SK-N-MC (cell line): ENCODE measurements at regions not wholly inside any gene's neighbourhood (a gene's known extent, or its start where the extent isn't known, plus 50 kb on each side); places are given as distances from the start of the nearest gene placed in this dataset.

Experiments used
- DNase-seq: peaks from one replicate; pipeline ENCODE4 v3.0.0-alpha.2; 2011; ENCODE audit warnings: low read depth, low spot score
- H3K27ac ChIP-seq: fragments of 200-600 bp; sonication (generic); 2 replicates; pipeline ENCODE4 v1.5.1; 2016; ENCODE audit warnings: mixed run types
- H3K36me3 ChIP-seq: fragments of 200-600 bp; sonication (generic); 2 replicates; pipeline ENCODE4 v1.6.1; 2017; ENCODE audit warnings: antibody characterized with exemption, low read length, mixed read lengths; ENCODE audit not compliant: insufficient read depth
- H3K4me3 ChIP-seq: fragments of 200-600 bp; sonication (generic); 2 replicates; pipeline ENCODE4 v1.5.1; 2016
- H3K9ac ChIP-seq: fragments of 200-600 bp; sonication (generic); 2 replicates; pipeline ENCODE4 v1.8.0; 2017; ENCODE audit warnings: mixed run types, mixed read lengths; ENCODE audit not compliant: insufficient read length
- H3K9me3 ChIP-seq: fragments of 200-600 bp; sonication (generic); 2 replicates; pipeline ENCODE4 v1.6.1; 2017; ENCODE audit warnings: low read depth, mild to moderate bottlenecking, antibody characterized with exemption, low read length, moderate library complexity, mixed read lengths
- EZH2 ChIP-seq: fragments of 200-600 bp; sonication (generic); IDR thresholded peaks from one replicate; pipeline ENCODE4 v1.6.1; 2017; ENCODE audit warnings: antibody characterized with exemption
- FOXP2 ChIP-seq: optimal IDR thresholded peaks from 2 replicates; pipeline ENCODE3; 2011; ENCODE audit warnings: mild to moderate bottlenecking, moderate library complexity; ENCODE audit not compliant: insufficient read depth; ENCODE audit errors: extremely low read length, control extremely low read depth
- POLR2AphosphoS5 ChIP-seq: IDR thresholded peaks from 2 replicates; pipeline ENCODE4 v1.6.1; 2012; ENCODE audit warnings: mild to moderate bottlenecking, low read depth, low read length, borderline replicate concordance

- H3K36me3 ChIP-seq = no peaks in the 10 kb centered on the region
- no peak for TF ChIP-seq POLR2AphosphoS5
- TF ChIP-seq FOXP2 = no peak
- no peak for TF ChIP-seq EZH2
- no peak overlapping the region for H3K4me3 ChIP-seq
- no peak overlapping the region for H3K9ac ChIP-seq
- H3K9me3 ChIP-seq = no peaks in the 10 kb centered on the region
- H3K27ac ChIP-seq = no peak overlapping the region
- no peak for DNase-seq
These were observed 86.8 kb upstream of the NPFFR2 start for GRCh38 chr4:71944956-71945355.

DNA sequence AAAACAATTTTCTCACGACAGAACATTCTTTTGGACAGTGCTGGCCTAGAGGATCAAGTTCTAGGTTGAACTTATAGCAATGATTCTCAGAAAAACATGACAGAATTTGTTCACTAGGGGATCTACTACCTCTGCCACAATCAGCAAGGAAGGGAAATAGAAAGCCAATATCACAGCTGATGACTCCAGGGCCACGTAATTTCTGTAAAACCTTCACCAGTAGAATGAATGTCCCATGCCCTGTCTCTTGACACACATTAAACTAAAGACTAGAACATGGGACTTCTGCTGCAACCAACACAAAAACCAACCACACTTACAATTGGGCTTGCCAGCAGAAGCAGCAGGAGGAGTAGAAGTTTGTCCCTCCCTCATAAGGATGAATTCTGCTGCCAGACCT lies 86.0 kb upstream of the NPFFR2 start:
- Histone ChIP-seq H3K36me3 (no peaks in the 10 kb centered on the region), H3K4me3 (no peak overlapping the region), H3K9ac (no peak overlapping the region), H3K27ac (no peak overlapping the region), H3K9me3 (no peaks in the 10 kb centered on the region)
- no peak for TF ChIP-seq POLR2AphosphoS5
- TF ChIP-seq FOXP2 = no peak
- TF ChIP-seq EZH2 = no peak
- no peak for DNase-seq

DNA sequence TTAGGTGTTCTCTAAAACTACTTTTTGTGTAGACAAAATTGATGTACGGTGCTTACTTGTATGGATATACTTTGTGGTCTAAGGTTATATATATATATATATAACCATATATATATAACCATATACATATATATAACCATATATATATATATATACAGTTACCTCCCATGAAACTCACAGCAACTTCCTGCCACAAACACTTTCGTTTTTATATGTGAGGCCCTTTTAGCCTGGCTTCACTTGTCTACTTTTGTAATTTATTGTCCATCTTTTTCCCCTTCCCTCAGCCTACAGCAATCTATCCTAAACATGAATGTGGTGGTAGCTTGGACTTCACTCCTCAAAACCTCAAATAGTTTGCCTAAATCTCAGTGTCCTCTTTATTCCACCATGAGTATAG lies 72.8 kb upstream of the NPFFR2 start:
- Histone ChIP-seq H3K36me3 (no peaks in the 10 kb centered on the region), H3K9me3 (no peaks in the 10 kb centered on the region), H3K27ac (no peak overlapping the region), H3K9ac (no peak overlapping the region), H3K4me3 (no peak overlapping the region)
- TF ChIP-seq FOXP2 (no peak), EZH2 (no peak), POLR2AphosphoS5 (no peak)
- DNase-seq = no peak

- Histone ChIP-seq H3K9ac (no peak overlapping the region), H3K36me3 (no peaks in the 10 kb centered on the region), H3K9me3 (no peaks in the 10 kb centered on the region), H3K27ac (no peak overlapping the region), H3K4me3 (no peak overlapping the region)
- TF ChIP-seq FOXP2 (no peak), EZH2 (no peak), POLR2AphosphoS5 (no peak)
- DNase-seq = no peak
These were observed 69.1 kb upstream of the NPFFR2 start for GRCh38 chr4:71962622-71963264.

GRCh38 chr4:71974681-71975080 lies 57.1 kb upstream of the NPFFR2 start:
- Histone ChIP-seq H3K36me3 (no peaks in the 10 kb centered on the region), H3K9me3 (no peaks in the 10 kb centered on the region; the same call in 1 of the 2 replicates), H3K9ac (no peak overlapping the region), H3K4me3 (no peak overlapping the region), H3K27ac (no peak overlapping the region)
- no peak for DNase-seq
- TF ChIP-seq FOXP2 = no peak
- no peak for TF ChIP-seq POLR2AphosphoS5
- TF ChIP-seq EZH2 = no peak

DNA sequence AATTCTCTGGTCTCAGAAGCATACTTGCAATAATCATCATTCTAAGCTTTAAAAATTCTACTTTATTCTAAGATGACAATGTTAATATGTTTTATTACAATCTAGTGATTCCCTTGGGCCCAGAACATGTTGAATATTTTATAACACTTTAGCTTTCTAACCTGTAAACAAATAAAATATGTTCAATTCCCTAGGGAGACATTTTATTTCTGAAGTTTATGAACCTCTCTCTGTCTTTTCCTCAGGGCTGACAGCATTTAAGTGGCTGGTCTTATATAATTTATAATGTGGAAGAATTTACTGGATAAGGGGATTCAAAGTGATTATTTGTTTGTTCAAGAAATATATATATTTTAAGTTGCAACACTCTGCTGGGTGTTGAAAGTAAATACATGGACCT lies 55.3 kb upstream of the NPFFR2 start:
- H3K9me3 ChIP-seq = no peaks in the 10 kb centered on the region; the same call in 1 of the 2 replicates
- H3K9ac ChIP-seq = no peak overlapping the region
- no peaks in the 10 kb centered on the region for H3K36me3 ChIP-seq
- H3K4me3 ChIP-seq = no peak overlapping the region
- peak; percentile 22 for DNase-seq
- no peak overlapping the region for H3K27ac ChIP-seq
- no peak for TF ChIP-seq FOXP2
- no peak for TF ChIP-seq EZH2
- no peak for TF ChIP-seq POLR2AphosphoS5

- no peak for TF ChIP-seq POLR2AphosphoS5
- Histone ChIP-seq H3K9ac (no peak overlapping the region), H3K4me3 (no peak overlapping the region), H3K36me3 (no peaks in the 10 kb centered on the region), H3K9me3 (no peaks in the 10 kb centered on the region; the same call in 1 of the 2 replicates), H3K27ac (no peak overlapping the region)
- DNase-seq = no peak
These were observed 53.5 kb upstream of the NPFFR2 start for GRCh38 chr4:71978210-71978835.

- H3K27ac ChIP-seq = no peak overlapping the region
- no peaks in the 10 kb centered on the region; the same call in 1 of the 2 replicates for H3K9me3 ChIP-seq
- TF ChIP-seq EZH2 (no peak), POLR2AphosphoS5 (no peak), FOXP2 (no peak)
- no peaks in the 10 kb centered on the region for H3K36me3 ChIP-seq
- no peak for DNase-seq
- H3K4me3 ChIP-seq = no peak overlapping the region
- no peak overlapping the region for H3K9ac ChIP-seq
These were observed 50.8 kb upstream of the NPFFR2 start for GRCh38 chr4:71980976-71981375.
